Progenitor cell of endocrine pancreas (in vitro differentiated cells): ENCODE measurements at regions not wholly inside any gene's neighbourhood (a gene's known extent, or its start where the extent isn't known, plus 50 kb on each side); places are given as distances from the start of the nearest gene placed in this dataset.
A peak's percentile ranks its signal among the peaks of the same experiment; 100 is the strongest.

Experiments
- DNase-seq: peaks from one replicate; pipeline ENCODE4 v3.0.0; 2021; ENCODE audit warnings: low spot score; ENCODE audit not compliant: unreplicated experiment
- H3K27ac Mint-ChIP-seq: 2 replicates; pipeline ENCODE4 v1.8.0; 2021; ENCODE audit warnings: mild to moderate bottlenecking, moderate library complexity, mixed read lengths
- H3K27me3 Mint-ChIP-seq: 2 replicates; pipeline ENCODE4 v1.8.0; 2021; ENCODE audit warnings: mixed read lengths
- H3K36me3 Mint-ChIP-seq: 2 replicates; pipeline ENCODE4 v1.8.0; 2022; ENCODE audit warnings: mixed read lengths; ENCODE audit not compliant: insufficient read depth
- H3K4me1 Mint-ChIP-seq: 2 replicates; pipeline ENCODE4 v1.8.0; 2021; ENCODE audit warnings: low read depth, mixed read lengths
- H3K4me3 Mint-ChIP-seq: 2 replicates; pipeline ENCODE4 v1.8.0; 2021; ENCODE audit warnings: low read depth, mild to moderate bottlenecking, moderate library complexity, mixed read lengths
- H3K9me3 Mint-ChIP-seq: 2 replicates; pipeline ENCODE4 v1.8.0; 2021; ENCODE audit warnings: low read depth, mixed read lengths
- TF ChIP-seq, protein P1 (sequence below): fragments of 200-600 bp; sonication (generic); IDR thresholded peaks from one replicate; pipeline ENCODE4 v1.5.0; 2021; ENCODE audit warnings: antibody characterized with exemption, mild to moderate bottlenecking; ENCODE audit not compliant: unreplicated experiment

DNA sequence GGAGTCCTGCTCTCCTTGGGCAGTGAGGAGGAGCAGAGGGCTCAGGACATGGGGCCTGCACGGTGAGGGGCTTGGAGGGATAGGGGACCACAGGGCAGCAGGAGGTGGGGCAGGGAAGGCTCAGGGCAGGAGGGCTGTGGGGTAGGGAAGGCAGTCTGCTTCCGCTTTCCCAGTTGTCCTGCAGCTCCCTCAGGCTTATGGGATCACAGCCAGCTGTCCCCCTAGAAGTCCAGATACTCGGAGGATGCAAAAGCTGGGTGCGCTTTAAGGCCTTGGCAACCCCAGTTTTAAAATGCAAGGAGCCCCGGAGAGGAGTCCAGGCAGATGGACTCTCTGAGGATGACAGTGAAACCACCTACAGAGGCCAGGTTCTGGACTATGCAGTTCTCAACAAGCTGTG lies 299.1 kb upstream of the FOXF1 start:
- TF ChIP-seq, protein P1, sequence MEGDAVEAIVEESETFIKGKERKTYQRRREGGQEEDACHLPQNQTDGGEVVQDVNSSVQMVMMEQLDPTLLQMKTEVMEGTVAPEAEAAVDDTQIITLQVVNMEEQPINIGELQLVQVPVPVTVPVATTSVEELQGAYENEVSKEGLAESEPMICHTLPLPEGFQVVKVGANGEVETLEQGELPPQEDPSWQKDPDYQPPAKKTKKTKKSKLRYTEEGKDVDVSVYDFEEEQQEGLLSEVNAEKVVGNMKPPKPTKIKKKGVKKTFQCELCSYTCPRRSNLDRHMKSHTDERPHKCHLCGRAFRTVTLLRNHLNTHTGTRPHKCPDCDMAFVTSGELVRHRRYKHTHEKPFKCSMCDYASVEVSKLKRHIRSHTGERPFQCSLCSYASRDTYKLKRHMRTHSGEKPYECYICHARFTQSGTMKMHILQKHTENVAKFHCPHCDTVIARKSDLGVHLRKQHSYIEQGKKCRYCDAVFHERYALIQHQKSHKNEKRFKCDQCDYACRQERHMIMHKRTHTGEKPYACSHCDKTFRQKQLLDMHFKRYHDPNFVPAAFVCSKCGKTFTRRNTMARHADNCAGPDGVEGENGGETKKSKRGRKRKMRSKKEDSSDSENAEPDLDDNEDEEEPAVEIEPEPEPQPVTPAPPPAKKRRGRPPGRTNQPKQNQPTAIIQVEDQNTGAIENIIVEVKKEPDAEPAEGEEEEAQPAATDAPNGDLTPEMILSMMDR: no peak
- H3K4me3 Mint-ChIP-seq: no peak overlapping the region
- peaks cover 13% of the 10 kb centered on the region for H3K4me1 Mint-ChIP-seq
- no peaks in the 10 kb centered on the region for H3K36me3 Mint-ChIP-seq
- no peak for DNase-seq
- H3K27ac Mint-ChIP-seq: no peak overlapping the region
- peaks cover 10% of the 10 kb centered on the region for H3K27me3 Mint-ChIP-seq
- H3K9me3 Mint-ChIP-seq: peaks cover 4% of the 10 kb centered on the region

DNA sequence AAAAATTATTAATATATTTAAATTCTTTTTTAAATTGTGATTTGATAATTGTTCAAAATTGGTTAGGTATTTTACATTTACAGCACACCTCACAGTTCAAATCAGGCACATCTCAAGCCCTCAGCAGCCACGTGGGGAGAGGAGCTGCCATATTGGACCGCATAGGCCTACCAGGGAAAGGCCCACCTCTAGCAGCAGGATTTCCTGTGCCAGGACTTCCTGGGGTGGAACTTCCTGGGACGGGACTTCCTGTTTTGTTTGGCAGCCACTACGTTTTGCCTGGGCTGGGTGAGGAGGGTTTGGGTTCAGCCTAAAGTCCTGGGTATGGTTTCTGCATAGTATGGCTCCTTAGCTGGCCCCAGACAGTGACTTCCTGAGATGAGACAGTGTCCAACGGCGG lies 298.5 kb upstream of the FOXF1 start:
- no peak for DNase-seq
- Mint-ChIP-seq H3K27me3 (peaks cover 10% of the 10 kb centered on the region), H3K36me3 (no peaks in the 10 kb centered on the region), H3K4me3 (no peak overlapping the region), H3K4me1 (peaks cover 13% of the 10 kb centered on the region), H3K9me3 (peaks cover 4% of the 10 kb centered on the region), H3K27ac (no peak overlapping the region)
- TF ChIP-seq, protein P1: no peak

DNA sequence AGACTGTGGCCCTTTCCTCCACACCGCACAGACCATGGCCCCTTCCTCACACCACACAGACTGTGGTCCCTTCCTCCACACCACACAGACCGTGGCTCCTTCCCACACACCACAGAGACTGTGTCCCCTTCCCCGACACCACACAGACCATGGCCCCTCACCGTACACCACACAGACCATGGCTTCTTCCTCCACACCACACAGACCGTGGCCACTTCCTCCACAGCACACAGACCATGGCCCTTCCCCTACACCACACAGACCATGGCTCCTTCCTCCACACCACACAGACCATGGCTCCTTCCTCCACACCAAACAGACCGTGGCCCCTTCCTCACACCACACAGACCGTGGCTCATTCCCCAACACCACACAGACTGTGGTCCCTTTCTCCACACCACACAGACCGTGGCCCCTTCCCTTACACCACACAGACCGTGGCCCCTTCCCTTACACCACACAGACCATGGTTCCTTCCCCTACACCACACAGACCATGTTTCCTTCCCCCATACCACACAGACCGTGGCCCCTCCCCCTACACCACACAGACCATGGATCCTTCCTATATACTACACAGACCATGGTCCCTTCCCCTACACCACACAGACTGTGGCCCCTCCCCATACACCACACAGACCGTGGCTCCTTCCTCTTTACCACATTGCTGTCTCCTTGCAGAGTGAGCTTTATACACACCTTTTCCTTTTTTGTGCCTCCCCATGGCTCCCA lies 297.5 kb upstream of the FOXF1 start:
- TF ChIP-seq, protein P1: no peak
- no peak overlapping the region for H3K27ac Mint-ChIP-seq

DNA sequence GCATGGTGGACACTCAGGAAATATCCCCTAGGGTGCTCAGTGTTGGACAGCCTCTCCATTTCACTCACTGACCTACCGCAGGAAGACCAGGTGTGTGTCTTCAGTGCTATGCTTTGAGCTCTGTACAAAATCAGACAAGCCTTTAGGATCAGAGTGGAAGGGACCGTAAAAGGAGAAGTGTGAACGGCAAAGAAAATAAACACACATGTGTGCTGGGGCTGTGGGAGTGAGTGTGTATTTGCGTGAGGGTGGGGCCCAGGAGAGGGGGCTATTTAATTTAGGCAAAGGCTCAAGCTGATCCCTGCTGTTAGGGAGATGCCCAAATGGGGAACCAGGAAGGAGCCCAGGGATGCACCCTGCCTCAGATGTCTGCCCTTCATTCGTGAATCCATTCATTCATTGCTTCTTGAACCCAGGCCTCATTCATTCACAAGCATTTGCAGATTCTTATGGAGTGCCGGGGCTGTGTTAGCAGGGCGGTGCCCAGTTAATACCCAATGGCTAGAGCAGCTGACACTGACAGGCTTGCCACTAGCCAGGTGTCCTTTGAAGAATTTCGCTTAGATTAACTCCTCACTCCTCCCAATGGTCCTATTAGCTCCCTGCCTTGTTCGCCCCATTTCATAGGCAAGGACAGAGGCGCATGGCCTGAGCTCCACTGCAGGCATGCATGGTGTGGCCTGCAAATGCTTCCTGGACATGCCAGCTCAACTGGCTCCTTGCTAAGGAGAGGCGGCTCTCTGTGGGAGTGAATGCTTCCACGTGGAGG lies 296.7 kb upstream of the FOXF1 start:
- peaks cover 18% of the 10 kb centered on the region for H3K4me1 Mint-ChIP-seq
- peaks cover 13% of the 10 kb centered on the region for H3K27me3 Mint-ChIP-seq
- H3K36me3 Mint-ChIP-seq: no peaks in the 10 kb centered on the region
- no peak overlapping the region for H3K27ac Mint-ChIP-seq
- H3K9me3 Mint-ChIP-seq: peaks cover 4% of the 10 kb centered on the region
- TF ChIP-seq, protein P1: no peak
- DNase-seq: no peak
- no peak overlapping the region for H3K4me3 Mint-ChIP-seq

More for the DNA sequence above, 297.5 kb upstream of the FOXF1 start:
- peaks cover 15% of the 10 kb centered on the region for H3K4me1 Mint-ChIP-seq
- no peak for DNase-seq
- H3K27me3 Mint-ChIP-seq: peaks cover 10% of the 10 kb centered on the region
- H3K4me3 Mint-ChIP-seq: no peak overlapping the region
- H3K9me3 Mint-ChIP-seq: peaks cover 4% of the 10 kb centered on the region
- no peaks in the 10 kb centered on the region for H3K36me3 Mint-ChIP-seq

DNA sequence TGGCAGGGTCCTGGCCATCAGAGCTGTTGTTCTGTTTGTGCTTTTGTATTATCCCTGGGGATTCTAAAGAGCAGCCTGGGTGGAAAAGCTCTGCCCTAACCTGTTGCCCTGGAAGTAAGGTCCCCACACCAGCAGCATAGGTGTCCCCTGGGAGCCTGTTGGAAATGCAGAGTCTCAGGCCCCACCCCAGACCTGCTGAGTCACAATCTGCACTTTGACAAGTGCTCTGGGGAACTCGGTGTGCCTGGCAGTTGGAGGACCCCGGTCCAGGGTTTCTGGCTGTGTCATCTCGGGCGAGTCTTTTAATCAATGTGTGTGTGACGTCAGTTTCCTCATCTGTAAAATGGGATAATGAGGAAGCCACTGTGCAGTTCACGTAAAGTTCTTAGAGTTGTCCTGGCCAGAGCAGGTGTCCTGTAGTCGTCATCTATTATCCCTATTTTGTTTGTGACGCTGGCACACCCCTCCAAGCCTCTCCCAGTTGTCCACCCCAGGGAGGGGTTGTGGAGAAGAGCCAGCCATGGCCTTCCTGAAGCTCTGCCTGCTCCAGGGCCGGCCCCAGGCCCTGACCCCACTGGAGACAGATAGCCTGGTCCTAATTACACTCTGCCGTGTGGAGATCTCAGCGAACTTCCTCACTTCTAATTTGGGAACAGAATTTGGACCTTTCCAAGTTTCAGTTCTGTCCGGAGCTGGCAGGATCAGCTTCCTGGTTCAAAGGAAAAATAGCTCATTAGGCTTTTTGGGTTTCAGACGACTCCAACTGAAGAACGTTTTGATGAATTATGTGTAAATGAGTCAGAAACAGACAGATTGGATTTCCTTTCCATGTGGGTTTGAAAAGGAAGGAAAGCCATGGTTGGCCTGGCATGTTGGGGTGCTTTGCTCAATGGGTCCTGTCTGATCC lies 295.7 kb upstream of the FOXF1 start:
- Mint-ChIP-seq H3K4me1 (peaks cover 18% of the 10 kb centered on the region), H3K27me3 (peaks cover 9% of the 10 kb centered on the region), H3K36me3 (no peaks in the 10 kb centered on the region), H3K9me3 (peaks cover 4% of the 10 kb centered on the region), H3K4me3 (no peak overlapping the region), H3K27ac (peak overlapping the region; percentile 6)
- DNase-seq: no peak
- TF ChIP-seq, protein P1: no peak
